Esophagus muscularis mucosa (tissue), 4 donors: ENCODE measurements at regions not wholly inside any gene's neighbourhood (a gene's known extent, or its start where the extent isn't known, plus 50 kb on each side); places are given as distances from the start of the nearest gene placed in this dataset.

ENCODE experiments used
- DNase-seq: peaks from one replicate; pipeline ENCODE4 v3.0.0-alpha.2; 2017; ENCODE audit errors: extremely low spot score
- H3K27ac ChIP-seq, 4 donors: fragments of 200-600 bp; sonication (generic); replicated peaks in 1 of 4; 1 replicate in 3 of 4; 2 replicates in 1 of 4; pipeline ENCODE4 v1.5.1; 2016 to 2019; ENCODE audit warnings: mild to moderate bottlenecking in 1 of 4
- H3K27me3 ChIP-seq, 4 donors: fragments of 200-600 bp; sonication (generic); one replicate each; pipeline versions ENCODE4 v1.5.1 to v1.6.0; 2016 to 2019
- H3K36me3 ChIP-seq, 4 donors: fragments of 200-600 bp; sonication (generic); one replicate each; pipeline ENCODE4 v1.5.1; 2016 to 2019
- H3K4me1 ChIP-seq, 4 donors: fragments of 200-600 bp; sonication (generic); one replicate each; pipeline ENCODE4 v1.5.1; 2016 to 2019
- H3K4me3 ChIP-seq, 4 donors: fragments of 200-600 bp; sonication (generic); 1 replicate in 2 of 4; 2 replicates in 2 of 4; pipeline ENCODE4 v1.5.1; 2016 to 2019; ENCODE audit warnings: mild to moderate bottlenecking in 4 of 4, moderate library complexity in 1 of 4
- H3K9me3 ChIP-seq, 4 donors: fragments of 200-600 bp; sonication (generic); 1 replicate in 3 of 4; 2 replicates in 1 of 4; pipeline ENCODE4 v1.5.1; 2016 to 2019
- EP300 ChIP-seq: sonication (generic); formaldehyde crosslinking; IDR thresholded peaks from one replicate; pipeline ENCODE4 v1.6.1; 2017; ENCODE audit warnings: antibody characterized with exemption
- POLR2A ChIP-seq: fragments of 450-650 bp; IDR thresholded peaks from one replicate; pipeline ENCODE4 v1.6.1; 2017; ENCODE audit warnings: antibody characterized with exemption, moderate library complexity, mild to moderate bottlenecking, low read depth
- POLR2AphosphoS5 ChIP-seq, 2 donors: sonication (generic); formaldehyde crosslinking; IDR thresholded peaks; one replicate each; pipeline ENCODE4 v1.6.1; 2017; ENCODE audit warnings: antibody characterized with exemption in 2 of 2
- WGBS: methylation state at CpG from one replicate; pipeline ENCODE4 v1.1.5; 2018; 5-methylcytosine and 5-hydroxymethylcytosine counted together
- intact Hi-C: fragments of 100-400 bp; cut with DNase I; formaldehyde crosslinking; loops from one replicate; pipeline ENCODE4 v1.15.1; 2023
- TF ChIP-seq, protein P1 (sequence below), 3 experiments: fragments of 200-600 bp in 2 of 3; fragments of 450-650 bp in 1 of 3; sonication (generic) in 2 of 3; IDR thresholded peaks; one replicate each; pipeline ENCODE4 v1.5.1; 2017 to 2019; ENCODE audit warnings: antibody characterized with exemption in 3 of 3, mild to moderate bottlenecking in 2 of 3, moderate library complexity in 1 of 3

DNA sequence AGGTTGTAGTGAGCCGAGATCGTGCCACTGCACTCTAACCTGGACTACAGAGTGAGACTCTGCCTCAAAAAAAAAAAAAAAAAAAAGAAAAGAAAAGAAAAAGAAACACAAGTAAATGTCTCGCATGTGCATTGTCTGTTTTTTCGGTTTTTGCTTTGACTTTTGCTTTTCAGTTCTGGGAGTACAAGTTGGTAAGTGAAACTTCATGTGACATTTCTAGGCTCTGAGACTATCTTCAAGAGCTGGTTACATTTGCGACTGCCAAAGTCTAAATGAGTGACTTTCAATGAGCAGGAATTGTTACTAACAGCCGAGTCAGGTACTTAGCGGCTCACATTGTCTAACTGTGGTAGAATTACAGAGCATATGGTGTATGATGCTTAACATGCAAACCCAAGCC is 107.0 kb upstream of the CELF2 start:
- Histone ChIP-seq H3K27me3 (no peaks in the 10 kb centered on the region), H3K36me3 (no peaks in the 10 kb centered on the region), H3K4me3 (no peak overlapping the region), H3K9me3 (no peaks in the 10 kb centered on the region), H3K27ac (peak overlapping the region; percentile 69 to 86 (median 82)), H3K4me1 (peaks cover 15 to 50% (median 42%) of the 10 kb centered on the region in 4 donors)
- intact Hi-C loops = loop anchor here (5.0 to 10.0 kb wide), 3 partner anchors 33 to 118 kb away; partner anchors contain the start of gene CELF2
- no peak for DNase-seq
- WGBS = 91% methylated on average over 7 of the region's 7 CpGs
- no peak for TF ChIP-seq EP300
- no peak for TF ChIP-seq POLR2AphosphoS5 (IDR thresholded peaks at IDR 0.05)
- TF ChIP-seq POLR2A = no peak
- TF ChIP-seq, protein P1, sequence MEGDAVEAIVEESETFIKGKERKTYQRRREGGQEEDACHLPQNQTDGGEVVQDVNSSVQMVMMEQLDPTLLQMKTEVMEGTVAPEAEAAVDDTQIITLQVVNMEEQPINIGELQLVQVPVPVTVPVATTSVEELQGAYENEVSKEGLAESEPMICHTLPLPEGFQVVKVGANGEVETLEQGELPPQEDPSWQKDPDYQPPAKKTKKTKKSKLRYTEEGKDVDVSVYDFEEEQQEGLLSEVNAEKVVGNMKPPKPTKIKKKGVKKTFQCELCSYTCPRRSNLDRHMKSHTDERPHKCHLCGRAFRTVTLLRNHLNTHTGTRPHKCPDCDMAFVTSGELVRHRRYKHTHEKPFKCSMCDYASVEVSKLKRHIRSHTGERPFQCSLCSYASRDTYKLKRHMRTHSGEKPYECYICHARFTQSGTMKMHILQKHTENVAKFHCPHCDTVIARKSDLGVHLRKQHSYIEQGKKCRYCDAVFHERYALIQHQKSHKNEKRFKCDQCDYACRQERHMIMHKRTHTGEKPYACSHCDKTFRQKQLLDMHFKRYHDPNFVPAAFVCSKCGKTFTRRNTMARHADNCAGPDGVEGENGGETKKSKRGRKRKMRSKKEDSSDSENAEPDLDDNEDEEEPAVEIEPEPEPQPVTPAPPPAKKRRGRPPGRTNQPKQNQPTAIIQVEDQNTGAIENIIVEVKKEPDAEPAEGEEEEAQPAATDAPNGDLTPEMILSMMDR (IDR thresholded peaks at IDR 0.05) = no peak

DNA sequence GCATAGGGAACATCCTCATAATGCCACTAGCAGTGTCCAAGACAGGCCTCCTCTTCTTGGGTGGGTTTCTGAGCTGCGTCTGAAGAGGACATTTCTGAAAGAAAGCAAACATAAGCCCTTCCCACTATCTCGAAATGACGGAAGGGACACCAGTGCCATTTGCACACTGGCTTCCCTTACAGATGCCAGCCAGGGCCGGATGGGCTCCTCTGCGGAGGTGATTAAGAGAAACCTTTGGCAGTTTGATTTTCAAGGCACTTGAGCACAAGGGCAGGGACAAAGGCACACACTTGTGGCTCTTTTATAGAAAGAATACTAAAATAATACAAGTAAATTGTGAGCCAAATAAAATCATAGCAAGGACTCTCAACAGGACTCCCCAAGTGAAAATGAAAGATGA is 106.6 kb upstream of the CELF2 start:
- 80% methylated on average over 5 of the region's 5 CpGs for WGBS
- intact Hi-C loops = loop anchor here (5.0 to 10.0 kb wide), 3 partner anchors 34 to 119 kb away; partner anchors contain the start of gene CELF2
- Histone ChIP-seq H3K4me3 (peak overlapping the region in 3 of 4 donors; percentile 34 to 45 (median 37)), H3K27ac (peak overlapping the region; percentile 69 to 86 (median 82)), H3K27me3 (no peaks in the 10 kb centered on the region), H3K36me3 (no peaks in the 10 kb centered on the region), H3K4me1 (peaks cover 15 to 54% (median 44%) of the 10 kb centered on the region in 4 donors), H3K9me3 (no peaks in the 10 kb centered on the region)
- DNase-seq = no peak
- TF ChIP-seq POLR2AphosphoS5 (IDR thresholded peaks at IDR 0.05) = no peak
- TF ChIP-seq, protein P1 (IDR thresholded peaks at IDR 0.05) = no peak
- no peak for TF ChIP-seq EP300
- TF ChIP-seq POLR2A = no peak

DNA sequence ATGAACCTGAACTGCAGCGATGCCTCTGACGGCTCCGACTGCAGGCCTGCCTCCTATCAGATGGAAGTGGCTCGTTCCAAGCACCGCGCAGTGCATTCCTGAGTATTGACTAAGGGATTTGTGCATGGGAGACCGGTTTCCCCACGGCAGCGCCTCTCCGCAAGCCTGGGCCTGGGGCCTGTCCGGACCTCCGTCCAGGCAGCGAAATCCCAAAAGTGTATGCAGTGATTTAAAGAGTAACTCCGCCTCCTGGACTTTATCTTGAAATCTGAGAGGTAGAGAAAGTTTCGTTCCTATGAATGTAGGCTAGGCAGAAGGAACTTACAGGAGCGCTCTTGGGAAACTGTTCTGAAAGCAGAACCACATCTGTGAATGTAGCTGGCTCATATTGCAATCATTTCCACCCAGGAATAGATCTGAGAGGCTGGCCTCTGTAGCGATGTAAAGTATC is 106.2 kb upstream of the CELF2 start:
- Histone ChIP-seq H3K36me3 (no peaks in the 10 kb centered on the region), H3K4me3 (peak overlapping the region; percentile 34 to 54 (median 41)), H3K27ac (peak overlapping the region; percentile 69 to 86 (median 82)), H3K4me1 (peaks cover 15 to 56% (median 44%) of the 10 kb centered on the region in 4 donors), H3K27me3 (no peaks in the 10 kb centered on the region), H3K9me3 (no peaks in the 10 kb centered on the region)
- peak; percentile 94 for DNase-seq
- WGBS = 30% methylated on average over 17 of the region's 17 CpGs
- intact Hi-C loops = loop anchor here (5.0 to 10.0 kb wide), 3 partner anchors 34 to 119 kb away; partner anchors contain the start of gene CELF2
- TF ChIP-seq POLR2AphosphoS5 (IDR thresholded peaks at IDR 0.05) (peak; percentile 70), POLR2A (no peak), EP300 (no peak)
- TF ChIP-seq, protein P1 (IDR thresholded peaks at IDR 0.05) = peak in 1 of 3 experiments; percentile 9

DNA sequence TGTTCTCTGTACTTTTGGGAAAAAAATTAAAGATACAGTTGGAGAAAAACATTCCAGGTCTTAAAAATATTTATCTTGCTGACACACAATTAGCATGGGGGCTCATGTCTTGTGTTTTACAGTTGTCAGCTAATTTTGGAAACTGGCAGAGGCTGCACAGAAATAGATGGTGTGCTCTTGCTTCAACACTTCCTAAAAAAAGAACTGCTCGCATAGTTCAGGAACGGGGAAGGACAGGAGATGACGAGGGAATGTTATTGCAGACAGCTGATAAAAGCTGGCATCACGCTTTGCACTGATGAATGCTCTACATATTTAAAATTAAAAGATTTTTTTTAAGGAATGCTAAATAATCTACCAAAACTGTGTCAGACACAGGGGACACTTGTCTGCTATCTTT is 103.5 kb upstream of the CELF2 start:
- H3K27me3 ChIP-seq = no peaks in the 10 kb centered on the region
- 23% methylated on average over 4 of the region's 4 CpGs for WGBS
- no peaks in the 10 kb centered on the region for H3K36me3 ChIP-seq
- no peak overlapping the region for H3K4me3 ChIP-seq
- no peaks in the 10 kb centered on the region for H3K9me3 ChIP-seq
- no peak for DNase-seq
- H3K27ac ChIP-seq = peak overlapping the region; percentile 58 to 83 (median 68)
- TF ChIP-seq POLR2AphosphoS5 (IDR thresholded peaks at IDR 0.05) = peak; percentile 45 to 55
- TF ChIP-seq, protein P1 (IDR thresholded peaks at IDR 0.05) = no peak
- H3K4me1 ChIP-seq = peaks cover 15 to 56% (median 44%) of the 10 kb centered on the region in 4 donors
- intact Hi-C loops = loop anchor here (5.0 to 10.0 kb wide), 3 partner anchors 37 to 122 kb away; partner anchors contain the start of gene CELF2
